Renal pelvis (tissue), 1 donor: ENCODE measurements at regions not wholly inside any gene's neighbourhood (a gene's known extent, or its start where the extent isn't known, plus 50 kb on each side); places are given as distances from the start of the nearest gene placed in this dataset.
A peak's percentile ranks its signal among the peaks of the same experiment; 100 is the strongest.

Experiments used
- DNase-seq: peaks from one replicate; pipeline ENCODE4 v3.0.0-alpha.2; 2013

DNA sequence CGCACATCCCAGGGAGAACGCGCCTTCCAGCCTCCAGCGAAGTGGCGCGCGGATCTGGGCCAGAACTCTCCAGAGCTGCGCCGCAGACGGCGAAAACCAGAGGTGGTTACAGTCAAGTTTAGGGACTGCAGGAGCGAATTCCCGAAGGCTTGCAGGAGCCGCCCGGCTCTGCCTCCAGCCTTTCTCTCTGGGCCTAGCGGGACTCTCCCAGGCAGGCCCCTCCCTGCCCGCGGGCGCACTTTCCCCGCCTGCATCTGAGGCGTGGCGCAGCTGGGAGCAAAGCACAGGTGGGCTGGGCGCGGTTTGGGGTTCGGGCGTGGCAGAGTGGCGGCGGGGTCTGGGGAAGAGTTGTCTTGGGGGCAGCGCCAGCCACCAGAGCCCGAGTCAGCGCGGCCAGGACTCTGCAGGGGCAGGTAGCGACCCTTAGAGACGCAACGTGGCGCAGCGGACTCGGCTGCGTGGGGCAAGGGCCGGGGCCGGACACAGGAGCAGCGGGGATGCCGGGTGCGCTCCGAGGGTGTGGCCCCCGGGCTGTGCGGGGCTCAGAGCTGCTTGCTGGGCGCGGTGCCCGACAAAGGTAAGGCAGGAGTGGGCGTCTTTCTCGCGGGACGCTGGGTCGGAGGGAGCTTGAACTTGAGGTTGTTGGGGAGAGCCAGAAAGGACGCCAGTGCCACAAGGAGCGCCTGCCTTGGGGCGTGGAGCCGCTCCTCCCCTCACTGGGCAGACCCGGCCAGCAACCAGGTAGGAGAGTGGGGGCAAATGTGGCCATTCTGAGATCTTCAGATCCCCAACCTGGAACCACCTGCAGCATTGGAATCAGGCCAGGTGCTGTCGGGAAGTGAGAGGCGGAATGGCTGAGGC lies 1126.0 kb downstream of the AACS start:
- peak; percentile 9 for DNase-seq

DNA sequence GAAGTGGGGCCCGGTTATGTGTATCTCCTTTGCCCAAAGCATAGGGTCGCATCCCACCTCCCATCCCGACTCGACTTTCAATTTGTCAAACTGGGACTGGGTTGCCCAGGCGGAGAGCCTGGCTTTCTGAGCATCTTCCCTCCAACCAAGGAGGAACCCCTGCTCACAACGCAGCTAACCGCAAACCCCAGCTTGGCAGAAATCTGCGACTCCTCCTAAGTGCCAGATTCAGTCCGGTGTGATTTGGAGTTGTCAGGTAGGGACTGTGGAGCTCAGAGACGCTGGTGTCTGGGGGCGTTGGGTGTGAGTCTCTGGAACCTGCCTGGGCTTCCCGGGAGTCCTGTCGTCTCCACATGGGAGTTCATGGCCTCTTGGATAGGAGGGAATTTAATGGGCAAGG lies 1126.7 kb downstream of the AACS start:
- DNase-seq: no peak

DNA sequence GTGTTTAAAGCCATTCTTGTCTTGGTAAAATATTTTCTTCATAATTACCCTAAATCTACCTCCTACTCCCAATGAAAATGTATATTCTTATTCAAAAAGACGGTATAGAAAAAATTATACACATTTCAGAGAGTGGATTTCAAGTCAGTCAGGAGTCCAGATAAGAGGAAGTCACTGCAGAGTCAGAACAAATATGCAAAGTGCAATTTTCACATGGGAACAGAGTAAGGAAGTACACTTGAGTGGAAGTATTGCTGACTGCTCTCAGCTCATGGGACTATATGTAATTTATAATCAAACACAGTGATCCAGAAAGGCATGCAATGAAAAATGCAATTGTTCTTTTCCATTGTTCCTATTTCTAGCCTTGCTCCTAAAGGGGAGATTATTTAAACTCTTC lies 1128.0 kb downstream of the AACS start:
- DNase-seq: no peak

DNA sequence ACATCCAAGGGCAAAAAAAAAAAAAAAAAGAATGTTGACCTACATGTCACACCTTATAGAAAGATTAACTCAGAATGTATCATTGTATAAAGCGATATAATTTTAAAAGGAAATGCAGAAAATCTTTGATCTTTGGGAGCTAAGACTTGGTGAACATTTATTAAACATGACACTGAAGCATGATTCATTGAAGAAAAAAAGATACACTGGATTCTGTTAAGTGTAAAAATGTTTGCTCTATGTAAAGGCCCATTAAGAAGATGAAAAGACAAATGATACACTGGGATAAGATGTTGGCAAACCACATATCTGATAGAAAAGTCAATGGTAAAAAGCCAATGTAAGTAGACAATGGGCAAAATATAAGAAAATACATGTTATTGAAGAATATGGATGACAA lies 1131.0 kb downstream of the AACS start:
- DNase-seq: no peak

DNA sequence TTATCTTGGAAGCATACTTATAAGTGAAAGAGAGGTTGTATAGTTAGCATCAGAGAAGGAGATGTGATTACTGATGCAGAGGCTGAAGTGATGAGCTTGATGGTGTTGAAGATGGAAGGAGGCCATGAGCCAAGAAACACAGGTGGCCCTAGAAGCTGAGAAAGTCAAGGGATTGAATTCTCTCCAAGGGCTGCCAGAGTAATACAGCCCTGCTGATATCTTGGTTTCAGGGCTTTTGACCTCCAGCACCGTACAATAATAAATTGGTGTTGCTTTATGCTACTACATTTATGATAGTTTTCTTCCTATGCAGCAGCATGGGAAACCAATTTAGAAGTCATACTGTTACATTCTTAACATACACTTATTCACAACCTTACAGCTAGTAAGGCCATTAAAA lies 1133.3 kb downstream of the AACS start:
- DNase-seq: no peak

DNA sequence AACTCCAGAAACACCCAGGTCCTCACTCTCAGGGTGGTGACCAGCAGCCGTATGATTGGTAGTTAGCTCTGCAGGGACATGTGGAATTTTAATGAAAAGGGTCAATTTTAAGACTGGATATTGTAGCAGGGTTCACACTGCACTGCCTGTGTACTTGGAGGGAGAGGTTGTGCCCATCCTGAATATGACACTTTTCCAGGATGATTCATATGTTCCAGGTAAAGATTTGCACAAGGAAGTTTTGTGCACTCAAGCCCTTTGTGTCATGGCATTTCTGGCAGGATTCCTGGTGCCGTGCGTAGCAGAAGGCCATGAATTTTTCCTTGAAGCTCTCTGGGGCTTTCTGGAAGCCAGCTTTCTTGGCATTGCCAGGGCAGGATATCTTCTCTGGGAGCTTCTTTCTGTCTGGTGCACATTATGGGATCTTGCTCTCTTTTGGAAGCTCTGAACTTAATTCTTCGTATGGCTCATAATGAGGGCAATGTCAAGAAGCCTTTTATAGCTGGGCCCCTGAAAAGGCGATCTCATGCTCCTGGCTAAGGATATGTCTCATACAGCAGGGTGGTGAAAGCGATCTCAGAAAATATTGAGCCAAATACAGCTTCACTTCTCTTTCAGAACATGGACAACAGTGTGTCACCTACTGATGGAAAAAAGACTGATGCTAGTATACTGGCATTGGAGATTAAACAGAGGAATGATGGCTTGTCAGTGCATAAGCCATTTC lies 1133.9 kb downstream of the AACS start:
- DNase-seq: no peak

DNA sequence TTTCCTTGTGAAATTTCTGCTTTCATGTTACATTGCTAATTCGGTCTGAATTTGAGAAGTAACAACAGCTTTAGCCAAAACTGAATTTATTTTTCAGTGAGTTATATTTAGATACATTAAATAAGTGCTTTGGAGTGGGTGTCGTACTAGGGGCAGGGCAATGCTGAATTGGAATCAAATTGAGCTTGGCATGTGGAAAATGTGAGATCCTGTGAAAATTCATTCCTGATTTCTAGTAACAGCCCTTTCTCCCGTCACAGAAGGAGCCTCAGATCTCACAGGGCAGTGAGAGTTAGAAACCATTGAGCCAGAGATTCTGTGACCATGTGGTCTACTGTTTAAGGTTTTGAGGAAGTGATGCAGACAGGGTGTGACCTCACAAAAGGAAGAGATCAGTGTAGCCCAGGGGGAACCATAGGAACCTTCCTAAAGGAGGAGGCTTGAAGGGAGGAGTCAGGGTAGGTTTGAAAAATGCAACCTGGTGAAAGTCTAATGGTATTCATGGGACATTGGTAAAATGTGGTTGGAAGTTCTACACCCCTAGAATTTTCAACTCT lies 1136.8 kb downstream of the AACS start:
- DNase-seq: no peak

DNA sequence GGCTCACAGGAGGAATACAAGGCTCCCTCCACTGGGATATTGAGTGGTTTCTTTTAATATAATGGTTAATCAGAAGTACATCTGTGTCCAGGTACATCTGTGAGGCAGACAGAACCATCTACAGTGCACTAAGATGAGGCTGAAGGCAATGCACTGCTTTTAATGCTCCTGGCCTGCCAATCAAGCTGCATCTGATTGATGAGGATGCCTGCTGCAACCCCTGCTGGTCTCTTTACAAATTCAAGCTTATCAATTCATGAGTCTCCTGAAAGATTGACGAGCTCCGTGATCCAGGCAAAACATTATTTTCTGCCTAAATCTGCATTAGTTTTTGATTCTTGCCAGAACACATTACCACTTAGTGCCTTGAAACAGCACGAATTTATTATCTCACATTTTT lies 1139.1 kb downstream of the AACS start:
- DNase-seq: no peak

DNA sequence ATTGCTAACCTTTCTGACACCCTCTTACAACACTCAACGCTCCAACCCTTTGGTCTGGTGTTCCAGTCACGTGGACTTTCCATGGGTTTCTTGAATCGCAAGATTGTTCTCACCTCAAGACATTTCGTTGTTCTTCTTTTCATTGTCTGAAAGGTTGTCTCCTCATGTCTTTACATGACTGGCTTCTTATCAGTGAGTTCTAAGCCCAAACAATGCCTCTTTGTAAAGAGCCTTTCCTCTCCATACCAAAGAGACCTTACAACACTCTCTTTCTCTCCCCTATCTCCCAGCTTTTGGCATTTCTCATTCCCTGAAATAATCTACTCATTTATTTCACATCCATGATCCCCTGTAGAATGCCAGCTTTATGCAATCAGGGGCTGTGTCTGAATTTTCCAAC lies 1144.8 kb downstream of the AACS start:
- no peak for DNase-seq

DNA sequence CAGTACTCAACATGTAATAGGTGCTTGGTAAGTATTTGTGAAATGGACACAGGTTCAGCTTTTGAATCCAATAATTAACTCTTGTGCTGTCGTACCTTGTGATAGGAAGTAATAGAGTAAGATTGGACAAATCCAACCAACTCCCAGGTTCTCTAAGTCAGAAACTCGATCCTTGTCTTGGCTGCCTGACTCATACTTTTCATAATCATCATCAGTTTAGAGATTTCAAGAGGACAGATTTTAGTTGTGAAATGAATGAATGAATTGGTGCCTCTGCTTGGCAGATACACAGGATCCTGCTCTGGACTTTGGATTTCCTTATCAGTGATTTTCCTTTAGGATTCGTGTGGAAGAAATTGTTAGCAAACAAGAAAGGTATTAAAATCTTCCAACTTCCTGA lies 1145.2 kb downstream of the AACS start:
- no peak for DNase-seq

DNA sequence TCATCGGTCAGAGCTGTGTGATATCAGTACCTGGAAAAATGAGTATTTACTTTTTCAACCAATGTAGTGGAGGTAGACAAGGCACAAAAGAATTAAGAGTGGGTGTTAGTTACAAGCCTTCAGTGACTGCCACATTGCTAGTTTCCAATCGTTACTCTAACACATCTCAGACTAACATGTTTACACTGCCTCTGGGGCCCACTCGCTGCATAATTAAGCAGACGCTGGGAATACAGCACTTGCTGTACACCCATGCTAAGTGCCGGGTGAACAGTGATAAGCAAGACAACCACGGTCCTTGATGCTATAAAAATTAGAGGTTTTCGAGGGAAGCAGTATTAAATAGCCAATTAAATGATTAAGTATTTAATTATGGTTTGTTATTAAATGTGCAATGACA lies 1147.6 kb downstream of the AACS start:
- no peak for DNase-seq

DNA sequence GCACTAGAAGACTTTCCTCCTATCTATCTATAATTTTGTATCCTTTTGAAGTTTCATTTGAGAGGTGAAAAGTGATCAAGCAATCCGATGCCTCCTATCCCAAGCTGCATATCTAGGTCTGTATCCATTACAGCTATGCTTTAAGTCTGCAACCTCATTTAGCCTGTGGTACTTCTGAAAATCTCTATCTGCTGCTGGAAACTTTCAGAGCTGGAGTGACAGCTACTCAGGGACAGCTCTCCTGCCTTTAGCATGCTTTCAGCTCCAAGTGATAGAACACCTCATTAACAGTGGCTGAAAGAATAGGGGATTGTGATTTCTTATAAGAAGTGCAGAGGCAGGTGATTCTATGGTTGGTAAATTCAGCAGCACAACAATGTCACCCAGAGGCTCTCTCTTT lies 1153.5 kb downstream of the AACS start:
- no peak for DNase-seq

DNA sequence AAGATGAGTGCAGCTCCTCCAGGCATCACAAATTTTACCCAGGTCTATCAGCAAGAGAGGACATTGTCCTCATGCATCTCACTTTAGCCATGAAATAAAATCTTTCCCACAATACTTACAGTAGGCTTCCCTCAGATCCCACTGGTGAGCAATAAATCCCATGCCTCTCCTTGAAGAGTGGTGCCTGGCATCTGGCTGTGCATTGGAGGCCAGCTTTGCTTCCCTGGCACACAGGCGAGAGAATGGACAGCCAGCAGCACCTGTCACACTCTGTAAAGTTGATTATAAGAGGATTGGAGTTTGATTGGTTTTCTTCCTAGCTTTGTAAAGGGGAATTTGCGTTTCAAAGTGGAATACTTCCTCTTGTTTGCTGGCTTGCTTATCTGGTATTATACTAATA lies 1153.9 kb downstream of the AACS start:
- no peak for DNase-seq

DNA sequence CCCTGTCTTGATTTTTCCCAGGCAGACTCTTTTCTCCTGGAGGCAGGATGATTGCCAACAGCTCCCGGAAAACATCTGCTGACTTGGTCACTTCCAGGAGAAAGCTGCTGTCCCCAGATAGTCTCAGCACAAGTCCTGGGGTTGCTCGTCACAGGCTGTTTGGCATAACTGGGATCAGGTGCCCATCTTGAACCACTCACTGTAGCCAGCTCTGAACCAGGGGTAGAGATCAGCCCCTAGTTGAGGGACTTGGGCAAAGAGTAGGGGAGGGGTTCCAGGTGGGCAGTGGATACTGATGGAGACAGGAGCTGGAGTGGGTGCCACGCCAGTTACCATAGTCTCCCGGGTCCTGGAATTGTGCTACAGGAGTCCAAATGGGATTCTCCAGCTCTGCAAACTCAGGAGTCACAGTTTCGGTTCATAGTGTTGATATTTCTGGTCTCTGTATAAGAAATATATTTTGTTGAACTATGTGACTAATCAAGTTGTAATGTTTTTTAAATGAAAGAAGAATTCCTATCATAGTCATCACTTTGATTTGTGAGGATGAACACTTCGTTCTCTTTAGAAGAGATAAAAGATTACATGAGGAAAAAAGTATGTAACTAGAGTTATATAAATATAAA lies 1154.5 kb downstream of the AACS start:
- no peak for DNase-seq

DNA sequence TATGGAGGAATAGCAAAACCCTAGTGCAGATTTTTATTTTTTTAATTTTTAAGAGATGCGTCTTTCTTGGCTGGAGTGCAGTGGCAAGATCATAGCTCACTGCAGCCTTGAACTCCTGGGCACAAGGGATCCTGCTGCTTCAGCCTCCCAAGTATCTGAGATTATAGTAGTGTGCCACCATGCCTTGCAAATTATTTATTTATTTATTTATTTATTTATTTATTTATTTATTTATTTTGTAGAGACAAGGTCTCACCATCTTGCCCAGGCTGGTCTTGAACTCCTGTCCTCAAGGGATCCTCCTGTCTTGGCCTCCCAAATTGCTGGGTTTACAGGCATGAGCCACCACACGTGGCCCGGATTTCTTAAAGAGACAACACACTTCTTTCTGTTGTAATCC lies 1158.8 kb downstream of the AACS start:
- DNase-seq: no peak

DNA sequence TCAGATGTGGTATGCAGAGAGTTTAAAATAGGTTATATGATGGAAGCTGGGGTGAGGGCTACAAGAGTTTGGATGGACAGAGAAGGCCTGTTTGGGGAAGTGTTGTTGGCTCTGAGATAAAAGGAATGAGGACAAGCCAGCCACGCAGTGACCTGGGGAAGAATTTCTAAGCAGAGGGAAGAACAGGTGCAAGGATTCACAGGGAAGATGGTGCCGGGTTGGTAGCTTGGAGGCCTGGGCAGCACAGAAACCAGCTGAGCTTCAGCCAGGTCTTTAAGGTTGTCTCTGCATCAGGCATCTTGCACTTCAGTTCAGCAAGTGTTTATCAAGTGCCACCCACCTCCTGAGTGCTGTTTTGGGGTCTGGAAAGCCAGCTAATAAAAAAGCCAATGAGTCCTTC lies 1163.7 kb downstream of the AACS start:
- no peak for DNase-seq

DNA sequence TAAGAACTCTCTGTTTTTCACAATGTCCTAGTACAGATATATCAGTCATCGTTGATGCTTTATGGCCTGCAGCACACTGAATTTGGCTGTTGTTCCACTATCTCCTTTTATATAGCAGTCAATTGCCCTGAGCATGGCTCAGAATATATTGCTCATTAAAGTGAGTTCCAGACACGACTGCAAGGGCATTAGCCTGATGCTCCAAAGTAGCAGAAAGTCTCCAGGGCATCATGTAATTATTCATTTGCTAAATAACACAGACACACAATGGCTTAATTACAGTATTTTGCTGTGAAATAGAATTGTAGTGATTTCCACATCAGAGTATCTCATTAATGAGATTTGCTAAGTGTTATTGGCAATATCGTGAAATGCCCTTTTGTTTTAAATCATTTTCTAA lies 1167.5 kb downstream of the AACS start:
- no peak for DNase-seq

DNA sequence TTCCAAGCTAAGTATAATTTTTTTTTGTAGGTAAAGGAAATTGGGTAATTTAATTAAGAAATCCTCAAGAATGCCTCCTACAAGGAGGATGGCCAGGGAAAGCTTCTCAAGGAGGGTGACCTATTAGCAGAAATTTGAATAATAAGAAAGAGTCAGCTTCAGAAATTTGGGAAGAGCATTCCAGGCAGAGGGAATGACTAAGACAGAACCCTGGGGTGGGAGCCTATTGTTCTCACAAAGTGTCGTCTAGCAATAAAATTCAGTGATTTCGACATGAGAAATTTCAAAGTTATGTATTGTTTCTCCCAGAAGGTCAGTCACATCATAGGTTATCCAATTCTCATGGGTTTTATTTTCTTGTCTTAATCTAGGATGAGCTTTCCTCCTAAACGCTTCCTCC lies 1168.4 kb downstream of the AACS start:
- no peak for DNase-seq

DNA sequence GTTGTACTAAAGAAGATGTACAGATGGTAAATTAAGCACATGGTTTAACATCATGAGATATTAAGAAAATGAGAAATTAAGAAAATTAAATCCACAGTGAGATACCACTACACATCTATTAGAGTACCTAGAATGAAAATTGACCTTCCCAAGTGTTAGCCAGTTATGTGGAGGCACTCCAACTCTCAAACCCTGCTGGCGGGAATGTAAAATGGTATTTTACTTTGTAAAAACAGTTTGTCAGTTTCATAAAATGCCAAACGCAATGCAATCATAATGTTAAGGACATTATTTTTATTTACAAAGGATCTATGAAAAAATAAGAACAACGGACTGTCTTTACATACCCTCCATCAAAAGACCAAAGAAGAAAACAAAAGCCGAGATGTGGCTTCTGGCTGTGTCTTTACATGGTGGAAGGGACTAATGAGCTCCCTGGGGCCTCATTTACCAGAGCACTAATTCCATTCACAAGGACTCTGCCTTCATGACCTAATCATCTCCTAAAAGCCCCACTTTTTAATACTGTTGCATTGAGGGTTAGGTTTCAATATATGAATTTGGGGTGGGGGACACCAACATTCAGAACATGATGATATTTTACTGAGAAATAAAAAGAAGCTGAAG lies 1178.7 kb downstream of the AACS start:
- no peak for DNase-seq

DNA sequence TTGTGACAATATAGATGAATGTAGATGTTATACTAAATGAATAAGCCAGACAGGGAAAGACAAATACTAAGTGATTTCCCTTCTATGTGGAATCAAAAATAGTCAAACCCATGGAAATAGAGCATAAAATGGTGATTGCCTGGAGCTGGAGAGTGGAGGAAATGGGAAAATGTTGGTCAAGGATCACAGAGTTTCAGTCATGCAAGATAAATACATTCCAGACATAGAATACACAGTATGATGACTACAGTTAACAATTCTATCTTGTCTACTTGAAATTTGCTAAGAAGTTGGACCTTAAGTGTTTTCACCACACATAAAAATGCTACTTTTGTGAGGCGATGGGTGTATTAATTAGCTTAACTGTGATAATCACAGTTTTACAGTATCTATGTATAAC lies 1182.7 kb downstream of the AACS start:
- peak; percentile 8 for DNase-seq

DNA sequence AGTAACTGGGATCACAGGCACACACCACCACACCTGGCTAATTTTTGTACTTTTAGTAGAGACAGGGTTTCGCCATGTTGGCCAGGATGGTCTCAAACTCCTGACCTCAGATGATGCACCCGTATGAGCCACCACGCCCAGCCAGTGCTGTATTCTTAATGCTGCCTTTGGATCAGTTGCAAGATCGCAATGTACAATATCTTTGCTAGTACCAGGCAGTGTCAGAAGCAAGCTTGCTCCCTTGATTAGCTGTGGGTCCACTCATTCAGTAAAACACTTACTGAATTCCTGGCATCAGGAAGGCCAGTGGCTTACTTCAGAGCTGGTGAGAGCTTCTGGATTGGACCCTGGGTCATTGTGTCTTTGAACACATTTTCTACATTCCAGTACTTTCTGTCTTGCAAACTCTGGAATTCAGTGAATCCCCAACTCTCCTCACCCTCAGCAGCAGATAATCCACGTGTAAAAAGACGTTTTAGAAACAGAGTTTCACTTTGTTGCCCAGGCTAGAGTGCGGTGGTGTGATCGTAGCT lies 1183.7 kb downstream of the AACS start:
- no peak for DNase-seq

DNA sequence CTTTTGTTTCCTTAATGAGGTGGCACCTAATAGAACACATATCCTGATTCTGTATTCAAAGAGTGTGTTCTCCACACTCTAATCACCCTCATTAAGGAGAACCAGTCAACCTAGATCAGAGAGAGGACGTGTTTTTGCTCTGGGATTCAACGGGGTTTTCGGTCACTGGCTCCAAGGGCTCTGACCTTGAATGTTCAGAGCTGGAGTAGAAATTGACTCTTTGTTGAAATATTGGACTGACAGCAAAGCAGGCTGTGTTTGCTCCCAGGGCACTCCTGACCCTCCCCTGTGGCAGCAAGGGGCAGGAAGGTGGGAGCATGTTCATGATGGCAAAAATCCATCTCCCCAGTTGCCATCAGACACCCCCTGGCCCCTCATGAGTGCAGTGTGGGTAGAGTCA lies 1193.0 kb downstream of the AACS start:
- DNase-seq: no peak
